Astrocyte (in vitro differentiated cells and primary cell): ENCODE measurements at regions not wholly inside any gene's neighbourhood (a gene's known extent, or its start where the extent isn't known, plus 50 kb on each side); places are given as distances from the start of the nearest gene placed in this dataset.

ENCODE experiments used
- DNase-seq: peaks from one replicate; pipeline ENCODE4 v3.0.0-alpha.2; 2010; ENCODE audit warnings: low read depth
- FAIRE-seq: peaks from 2 replicates; lab custom pipeline; 2011; peaks lifted over from hg19 to GRCh38; lab: Jason Lieb, UNC
- H2AFZ ChIP-seq: 2 replicates; pipeline ENCODE4 v1.6.0; 2012; ENCODE audit warnings: low read depth, low read length, inconsistent platforms
- H3K27ac ChIP-seq: 2 replicates; pipeline ENCODE4 v1.5.1; 2011; ENCODE audit warnings: low read depth, low read length, inconsistent platforms
- H3K27me3 ChIP-seq: 2 replicates; pipeline ENCODE4 v1.6.0; 2011; ENCODE audit warnings: low read length, inconsistent platforms; ENCODE audit not compliant: insufficient read depth
- H3K36me3 ChIP-seq: 2 replicates; pipeline ENCODE4 v1.5.1; 2011; ENCODE audit warnings: low read length, inconsistent platforms; ENCODE audit not compliant: insufficient read depth
- H3K4me1 ChIP-seq: 2 replicates; pipeline ENCODE4 v1.5.1; 2011; ENCODE audit warnings: low read length, inconsistent platforms; ENCODE audit not compliant: insufficient read depth
- H3K4me2 ChIP-seq: 2 replicates; pipeline ENCODE4 v1.6.0; 2012; ENCODE audit warnings: low read length, inconsistent platforms
- H3K4me3 ChIP-seq: 2 replicates; pipeline ENCODE4 v1.5.1; 2011; ENCODE audit warnings: low read depth, mild to moderate bottlenecking, low read length, inconsistent platforms; ENCODE audit not compliant: insufficient read depth
- H3K79me2 ChIP-seq: 2 replicates; pipeline ENCODE4 v1.6.0; 2012; ENCODE audit warnings: mild to moderate bottlenecking, low read length, inconsistent platforms; ENCODE audit not compliant: insufficient read depth
- H3K9ac ChIP-seq: 2 replicates; pipeline ENCODE4 v1.6.0; 2012; ENCODE audit warnings: mild to moderate bottlenecking, low read length, inconsistent platforms
- H3K9me3 ChIP-seq: 2 replicates; pipeline ENCODE4 v1.5.1; 2012; ENCODE audit warnings: low read depth, mild to moderate bottlenecking, low read length, inconsistent platforms; ENCODE audit not compliant: insufficient read depth
- H4K20me1 ChIP-seq: 2 replicates; pipeline ENCODE4 v1.6.0; 2012; ENCODE audit warnings: low read length, inconsistent platforms; ENCODE audit not compliant: insufficient read depth
- H3K27ac Mint-ChIP-seq: one replicate; pipeline ENCODE4 v1.8.0; 2021; ENCODE audit warnings: mild to moderate bottlenecking, mixed read lengths; ENCODE audit not compliant: unreplicated experiment
- H3K27me3 Mint-ChIP-seq: one replicate; pipeline ENCODE4 v1.8.0; 2021; ENCODE audit warnings: low read depth, mixed read lengths; ENCODE audit not compliant: unreplicated experiment
- H3K36me3 Mint-ChIP-seq: one replicate; pipeline ENCODE4 v1.8.0; 2021; ENCODE audit warnings: low read depth, mixed read lengths; ENCODE audit not compliant: unreplicated experiment
- H3K4me1 Mint-ChIP-seq: one replicate; pipeline ENCODE4 v1.8.0; 2021; ENCODE audit warnings: low read depth, mixed read lengths; ENCODE audit not compliant: unreplicated experiment
- H3K4me3 Mint-ChIP-seq: one replicate; pipeline ENCODE4 v1.8.0; 2021; ENCODE audit warnings: mild to moderate bottlenecking, moderate library complexity, mixed read lengths; ENCODE audit not compliant: unreplicated experiment
- H3K9me3 Mint-ChIP-seq: one replicate; pipeline ENCODE4 v1.8.0; 2021; ENCODE audit warnings: mild to moderate bottlenecking, mixed read lengths; ENCODE audit not compliant: unreplicated experiment
- CTCF ChIP-seq: IDR thresholded peaks from 2 replicates; pipeline ENCODE4 v1.5.1; 2011; ENCODE audit warnings: low read depth, mild to moderate bottlenecking, inconsistent platforms, low read length, moderate library complexity; ENCODE audit not compliant: insufficient read depth
- EZH2 ChIP-seq: IDR thresholded peaks from 2 replicates; pipeline ENCODE4 v1.6.1; 2012; ENCODE audit warnings: mild to moderate bottlenecking, low read length, inconsistent platforms; ENCODE audit not compliant: insufficient read depth

- Histone ChIP-seq H2AFZ (no peak overlapping the region), H3K9ac (no peak overlapping the region), H3K9me3 (no peaks in the 10 kb centered on the region), H3K36me3 (no peaks in the 10 kb centered on the region), H3K4me2 (no peak overlapping the region), H3K27ac (no peak overlapping the region), H3K4me3 (no peak overlapping the region), H4K20me1 (no peaks in the 10 kb centered on the region), H3K27me3 (no peaks in the 10 kb centered on the region), H3K79me2 (no peaks in the 10 kb centered on the region), H3K4me1 (no peaks in the 10 kb centered on the region)
- no peak overlapping the region for H3K27ac Mint-ChIP-seq
- H3K27me3 Mint-ChIP-seq: peaks cover 8% of the 10 kb centered on the region
- H3K36me3 Mint-ChIP-seq: no peaks in the 10 kb centered on the region
- no peak for TF ChIP-seq CTCF
- no peak for TF ChIP-seq EZH2
- FAIRE-seq: no peak
- peaks cover 3% of the 10 kb centered on the region for H3K4me1 Mint-ChIP-seq
- H3K4me3 Mint-ChIP-seq: no peak overlapping the region
- DNase-seq: no peak
- H3K9me3 Mint-ChIP-seq: no peaks in the 10 kb centered on the region
Measured at GRCh38 chr2:10183146-10183675, 60.7 kb downstream of the RRM2 start.

DNA sequence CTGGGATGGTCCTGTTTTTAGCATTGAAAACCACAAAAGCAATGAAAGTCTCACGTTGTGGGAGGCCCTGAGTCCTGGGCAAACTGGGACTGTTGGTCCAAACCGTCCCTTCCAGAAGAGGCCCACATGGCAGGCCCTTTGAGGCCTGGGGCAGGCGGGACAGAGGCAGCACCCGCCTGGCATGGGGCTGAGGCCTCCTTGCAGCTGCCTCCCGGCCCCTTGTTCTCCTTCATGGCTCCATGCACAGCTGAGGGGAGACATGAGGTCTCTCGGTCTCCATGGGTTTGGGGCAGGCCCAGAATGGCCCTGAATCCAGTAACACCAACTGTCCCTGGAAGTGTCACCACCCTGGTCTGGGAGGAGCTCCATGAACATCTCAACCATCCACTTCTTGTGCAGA, 61.9 kb downstream of the RRM2 start:
- H3K4me3 Mint-ChIP-seq: no peak overlapping the region
- Histone ChIP-seq H3K27ac (no peak overlapping the region), H3K4me2 (no peak overlapping the region), H3K27me3 (no peaks in the 10 kb centered on the region), H2AFZ (no peak overlapping the region), H3K9ac (no peak overlapping the region), H3K4me1 (no peaks in the 10 kb centered on the region), H3K4me3 (no peak overlapping the region), H3K9me3 (no peaks in the 10 kb centered on the region), H4K20me1 (no peaks in the 10 kb centered on the region), H3K36me3 (no peaks in the 10 kb centered on the region), H3K79me2 (no peaks in the 10 kb centered on the region)
- no peaks in the 10 kb centered on the region for H3K9me3 Mint-ChIP-seq
- H3K4me1 Mint-ChIP-seq: peaks cover 2% of the 10 kb centered on the region
- peaks cover 9% of the 10 kb centered on the region for H3K27me3 Mint-ChIP-seq
- H3K27ac Mint-ChIP-seq: peak overlapping the region; percentile 66
- DNase-seq (no peak), FAIRE-seq (no peak)
- TF ChIP-seq EZH2 (no peak), CTCF (no peak)
- no peaks in the 10 kb centered on the region for H3K36me3 Mint-ChIP-seq

GRCh38 chr2:10185046-10185445, 62.5 kb downstream of the RRM2 start:
- no peaks in the 10 kb centered on the region for H3K36me3 Mint-ChIP-seq
- H3K27me3 ChIP-seq: no peaks in the 10 kb centered on the region
- no peaks in the 10 kb centered on the region for H3K4me1 ChIP-seq
- no peak overlapping the region for H3K4me2 ChIP-seq
- no peak overlapping the region for H3K27ac ChIP-seq
- no peaks in the 10 kb centered on the region for H3K4me1 Mint-ChIP-seq
- DNase-seq: peak; percentile 48
- H3K27me3 Mint-ChIP-seq: peaks cover 6% of the 10 kb centered on the region
- no peaks in the 10 kb centered on the region for H3K36me3 ChIP-seq
- no peaks in the 10 kb centered on the region for H3K79me2 ChIP-seq
- no peaks in the 10 kb centered on the region for H3K9me3 ChIP-seq
- FAIRE-seq: no peak
- no peaks in the 10 kb centered on the region for H3K9me3 Mint-ChIP-seq
- H3K4me3 Mint-ChIP-seq: no peak overlapping the region
- no peak overlapping the region for H2AFZ ChIP-seq
- TF ChIP-seq CTCF (no peak), EZH2 (no peak)
- no peak overlapping the region for H3K4me3 ChIP-seq
- no peak overlapping the region for H3K27ac Mint-ChIP-seq
- H3K9ac ChIP-seq: no peak overlapping the region
- H4K20me1 ChIP-seq: no peaks in the 10 kb centered on the region
